Activated effector memory CD4-positive, alpha-beta T cell treated with Interleukin-2 at 50 U/mL for 16 hours (primary cell): ENCODE measurements at regions not wholly inside any gene's neighbourhood (a gene's known extent, or its start where the extent isn't known, plus 50 kb on each side); places are given as distances from the start of the nearest gene placed in this dataset.
A peak's percentile ranks its signal among the peaks of the same experiment; 100 is the strongest.

Source experiments
- DNase-seq: peaks from one replicate; pipeline ENCODE4 v3.0.0-alpha.2; 2020

- no peak for DNase-seq
Observed at GRCh38 chr12:127268706-127269425, 998.1 kb upstream of the TMEM132C start.

GRCh38 chr12:127270193-127270592 is 996.8 kb upstream of the TMEM132C start:
- no peak for DNase-seq

- no peak for DNase-seq
Observed at GRCh38 chr12:127271776-127272175, 995.2 kb upstream of the TMEM132C start.

GRCh38 chr12:127272864-127273263 is 994.1 kb upstream of the TMEM132C start:
- no peak for DNase-seq

GRCh38 chr12:127273626-127274025 is 993.3 kb upstream of the TMEM132C start:
- no peak for DNase-seq

GRCh38 chr12:127275416-127275815 is 991.6 kb upstream of the TMEM132C start:
- no peak for DNase-seq

GRCh38 chr12:127277882-127278281 is 989.1 kb upstream of the TMEM132C start:
- no peak for DNase-seq

GRCh38 chr12:127278351-127278750 is 988.6 kb upstream of the TMEM132C start:
- no peak for DNase-seq

GRCh38 chr12:127280393-127281275 is 986.3 kb upstream of the TMEM132C start:
- DNase-seq, result peak; percentile 44

- no peak for DNase-seq
Observed at GRCh38 chr12:127282786-127283565, 984.0 kb upstream of the TMEM132C start.

- no peak for DNase-seq
Observed at GRCh38 chr12:127284021-127284420, 982.9 kb upstream of the TMEM132C start.

DNA sequence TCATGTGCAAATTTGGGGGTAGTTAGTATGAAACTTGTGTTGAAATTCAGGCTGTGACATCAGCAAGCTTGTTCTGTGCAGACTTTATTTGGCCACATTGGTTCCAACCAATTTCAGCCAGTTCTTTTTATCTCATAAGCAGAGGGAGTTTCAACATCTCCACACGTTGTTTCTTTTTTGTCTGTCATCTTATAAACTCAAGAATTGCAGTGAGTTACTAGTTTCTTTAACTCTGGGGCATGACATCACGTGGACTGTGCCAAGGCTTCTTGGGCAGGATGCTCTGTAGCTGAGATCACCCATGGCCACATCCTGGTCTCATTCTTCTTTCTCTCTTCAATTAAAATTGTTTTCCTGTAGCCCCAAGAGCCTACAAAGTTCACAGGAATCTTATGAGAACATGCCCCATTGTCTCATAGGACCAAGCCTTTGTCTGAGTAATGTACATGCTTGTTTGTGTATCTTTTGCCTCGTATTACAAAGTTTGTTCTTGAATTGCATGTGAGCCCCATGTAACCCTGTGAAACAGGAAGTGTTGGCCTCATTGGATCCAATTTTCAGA is 982.0 kb upstream of the TMEM132C start:
- DNase-seq, result no peak

- DNase-seq, result no peak
Observed at GRCh38 chr12:127286281-127286680, 980.7 kb upstream of the TMEM132C start.

DNA sequence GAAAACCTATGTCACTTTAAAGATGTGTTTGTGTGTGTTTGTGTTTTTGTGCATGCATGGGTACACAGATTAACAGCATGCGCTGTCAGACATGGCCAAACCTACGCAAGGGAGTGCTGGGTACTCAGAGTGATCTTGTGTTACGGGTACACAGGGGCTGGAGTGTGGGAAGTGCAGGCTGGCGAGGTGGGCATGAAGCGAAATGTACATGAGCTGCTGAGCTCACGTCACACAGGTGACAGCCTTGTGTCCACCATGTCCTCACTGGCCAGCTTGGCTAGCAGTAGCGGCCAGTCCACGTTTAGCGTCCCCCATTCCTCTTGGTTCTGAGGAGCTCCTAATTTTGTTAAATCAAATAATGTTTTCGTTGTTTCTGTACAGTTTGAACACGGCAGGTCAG is 979.7 kb upstream of the TMEM132C start:
- DNase-seq, result no peak

GRCh38 chr12:127290251-127290650 is 976.7 kb upstream of the TMEM132C start:
- DNase-seq, result no peak

- DNase-seq, result no peak
Observed at GRCh38 chr12:127292736-127293135, 974.2 kb upstream of the TMEM132C start.

DNA sequence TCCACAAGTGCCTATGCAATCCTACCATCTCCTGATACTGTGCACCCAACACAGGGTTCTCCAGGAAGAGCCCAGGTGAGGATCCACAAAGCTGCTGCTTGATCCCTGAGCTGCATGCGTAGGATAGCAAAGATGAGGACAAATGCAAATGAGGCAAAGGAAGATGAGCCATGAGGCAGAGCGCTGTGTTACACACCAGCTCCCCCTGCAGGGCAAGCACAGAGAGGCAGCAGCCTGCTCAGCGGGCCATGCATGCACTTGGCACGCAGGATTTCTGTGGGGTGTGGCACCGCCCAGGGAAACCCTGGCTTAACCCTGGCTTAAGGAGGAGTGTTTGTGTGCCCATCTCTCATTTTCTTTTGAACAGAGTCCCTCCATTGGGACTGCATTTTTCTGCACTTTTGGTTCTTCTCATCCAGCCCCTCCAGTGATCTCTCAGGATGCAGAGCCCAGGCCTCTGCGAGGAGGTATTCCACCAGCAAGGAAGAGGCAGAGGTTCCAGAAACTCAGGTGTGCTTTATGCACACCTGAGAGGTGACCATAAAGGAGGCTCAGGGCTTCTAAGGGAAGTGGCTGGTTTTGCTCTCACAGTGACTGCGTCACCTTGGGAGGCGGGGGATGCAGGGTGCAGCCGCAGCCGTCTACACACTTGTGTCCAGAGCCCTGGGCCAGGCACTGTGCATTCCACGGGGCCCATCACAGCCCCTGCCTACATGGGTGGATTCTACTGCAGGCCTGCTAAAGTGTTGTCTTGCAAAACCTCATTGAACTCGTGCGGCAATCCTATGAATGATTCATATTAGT is 973.3 kb upstream of the TMEM132C start:
- peak; percentile 11 for DNase-seq

DNA sequence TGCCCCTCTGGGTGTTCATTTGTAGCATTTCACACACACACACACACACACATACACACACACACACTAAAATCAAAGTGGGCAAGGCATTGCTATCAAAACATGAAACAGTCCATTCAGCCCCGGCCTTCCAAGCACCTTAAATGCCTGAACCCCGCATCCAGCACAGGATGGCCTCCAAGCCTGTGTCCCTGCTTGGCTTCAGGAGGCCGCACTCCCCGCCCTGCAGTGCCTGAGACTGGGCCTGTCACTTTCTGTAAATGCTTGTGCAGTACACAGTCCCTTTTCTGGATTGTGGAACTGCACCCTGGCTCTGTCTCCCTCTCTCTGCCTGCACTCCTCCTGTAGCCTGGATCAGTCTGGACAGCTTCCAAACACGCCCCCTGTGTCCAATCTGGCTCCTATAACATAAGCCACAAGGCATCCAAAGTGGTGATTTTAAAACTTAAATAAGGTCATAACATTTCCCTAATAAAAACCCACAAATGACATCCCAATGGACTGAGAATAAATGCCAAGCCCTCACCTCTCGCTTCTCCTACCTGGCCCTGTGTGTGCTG is 972.2 kb upstream of the TMEM132C start:
- DNase-seq, result no peak

GRCh38 chr12:127295630-127296029 is 971.3 kb upstream of the TMEM132C start:
- no peak for DNase-seq

DNA sequence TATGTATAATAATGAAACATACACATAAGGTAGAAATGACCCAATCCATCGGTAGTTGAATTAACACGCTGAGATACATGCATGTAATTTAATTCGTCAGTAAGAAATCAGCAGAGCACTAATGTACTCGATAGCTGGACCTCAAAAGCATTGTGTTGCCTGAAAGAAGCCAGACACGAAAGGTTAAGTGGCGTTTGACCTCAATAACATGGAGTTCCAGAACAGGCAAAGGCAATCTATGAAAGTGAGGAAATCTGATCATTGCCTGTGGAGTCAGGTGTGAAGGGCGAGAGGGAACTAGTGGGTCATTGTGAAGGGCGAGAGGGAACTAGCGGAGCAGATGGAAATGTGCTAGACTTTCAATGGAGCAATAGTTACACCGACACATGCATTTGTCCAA is 970.4 kb upstream of the TMEM132C start:
- no peak for DNase-seq

DNA sequence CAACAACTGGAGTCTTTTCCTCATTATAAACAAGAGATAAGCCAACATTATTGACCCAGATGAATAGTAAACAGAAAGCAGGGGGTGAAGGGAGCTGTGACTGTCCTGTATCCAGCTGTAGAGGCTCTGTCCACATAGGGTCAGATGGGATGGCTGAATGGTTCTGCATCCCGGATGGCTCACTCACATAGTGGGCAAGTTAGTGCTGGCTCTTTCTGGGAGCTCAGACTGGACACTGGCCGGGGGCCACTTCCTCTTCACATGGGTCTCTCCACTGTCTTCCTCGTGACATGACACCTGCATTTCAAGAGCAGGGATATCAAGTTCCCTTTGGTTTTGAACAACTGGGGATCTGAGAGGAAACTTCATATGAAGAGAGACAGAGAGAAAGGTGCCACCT is 969.6 kb upstream of the TMEM132C start:
- DNase-seq, result no peak

GRCh38 chr12:127300075-127300474 is 966.9 kb upstream of the TMEM132C start:
- no peak for DNase-seq
